Mucosa of stomach (tissue), 1 donor: ENCODE measurements at regions not wholly inside any gene's neighbourhood (a gene's known extent, or its start where the extent isn't known, plus 50 kb on each side); places are given as distances from the start of the nearest gene placed in this dataset.

ENCODE experiments used
- H3K27me3 ChIP-seq: one replicate; pipeline ENCODE4 v1.7.0; 2013; ENCODE audit warnings: mild to moderate bottlenecking, low read length; ENCODE audit not compliant: control insufficient read depth, insufficient read depth
- H3K36me3 ChIP-seq: one replicate; pipeline ENCODE4 v1.7.0; 2013; ENCODE audit warnings: low read length; ENCODE audit not compliant: control insufficient read depth, insufficient read depth
- H3K4me1 ChIP-seq: one replicate; pipeline ENCODE4 v1.7.0; 2013; ENCODE audit warnings: mild to moderate bottlenecking, low read length; ENCODE audit not compliant: control insufficient read depth, insufficient read depth
- H3K4me3 ChIP-seq: one replicate; pipeline ENCODE4 v1.7.0; 2013; ENCODE audit warnings: low read length
- H3K9ac ChIP-seq: one replicate; pipeline ENCODE4 v1.7.0; 2013; ENCODE audit warnings: mild to moderate bottlenecking, low read length, moderate library complexity
- H3K9me3 ChIP-seq: one replicate; pipeline ENCODE4 v1.7.0; 2013; ENCODE audit warnings: mild to moderate bottlenecking, low read length, moderate library complexity; ENCODE audit not compliant: control insufficient read depth
- donor health status: Pancreatic carcinoma.

- no peaks in the 10 kb centered on the region for H3K27me3 ChIP-seq
- no peak overlapping the region for H3K9ac ChIP-seq
- H3K9me3 ChIP-seq, result no peaks in the 10 kb centered on the region
- H3K4me1 ChIP-seq, result no peaks in the 10 kb centered on the region
- no peak overlapping the region for H3K4me3 ChIP-seq
- H3K36me3 ChIP-seq, result no peaks in the 10 kb centered on the region
Measured at GRCh38 chr18:39399662-39400061, 1834.1 kb upstream of the CELF4 start.

GRCh38 chr18:39396168-39396567 is 1830.6 kb upstream of the CELF4 start:
- no peaks in the 10 kb centered on the region for H3K27me3 ChIP-seq
- H3K4me3 ChIP-seq, result no peak overlapping the region
- no peaks in the 10 kb centered on the region for H3K4me1 ChIP-seq
- no peaks in the 10 kb centered on the region for H3K36me3 ChIP-seq
- no peak overlapping the region for H3K9ac ChIP-seq
- H3K9me3 ChIP-seq, result no peaks in the 10 kb centered on the region

GRCh38 chr18:39389800-39390379 is 1824.3 kb upstream of the CELF4 start:
- Histone ChIP-seq H3K27me3 (no peaks in the 10 kb centered on the region), H3K4me3 (no peak overlapping the region), H3K36me3 (no peaks in the 10 kb centered on the region), H3K4me1 (no peaks in the 10 kb centered on the region), H3K9me3 (no peaks in the 10 kb centered on the region), H3K9ac (no peak overlapping the region)

GRCh38 chr18:39380866-39381265 is 1815.3 kb upstream of the CELF4 start:
- no peak overlapping the region for H3K9ac ChIP-seq
- no peaks in the 10 kb centered on the region for H3K36me3 ChIP-seq
- no peaks in the 10 kb centered on the region for H3K9me3 ChIP-seq
- H3K4me3 ChIP-seq, result no peak overlapping the region
- peaks cover 2% of the 10 kb centered on the region for H3K27me3 ChIP-seq
- no peaks in the 10 kb centered on the region for H3K4me1 ChIP-seq

GRCh38 chr18:39380186-39380725 is 1814.7 kb upstream of the CELF4 start:
- H3K9ac ChIP-seq, result no peak overlapping the region
- no peaks in the 10 kb centered on the region for H3K9me3 ChIP-seq
- H3K4me1 ChIP-seq, result no peaks in the 10 kb centered on the region
- no peaks in the 10 kb centered on the region for H3K36me3 ChIP-seq
- peaks cover 2% of the 10 kb centered on the region for H3K27me3 ChIP-seq
- no peak overlapping the region for H3K4me3 ChIP-seq

- no peaks in the 10 kb centered on the region for H3K36me3 ChIP-seq
- no peaks in the 10 kb centered on the region for H3K27me3 ChIP-seq
- no peak overlapping the region for H3K9ac ChIP-seq
- H3K9me3 ChIP-seq, result no peaks in the 10 kb centered on the region
- no peak overlapping the region for H3K4me3 ChIP-seq
- no peaks in the 10 kb centered on the region for H3K4me1 ChIP-seq
Measured at GRCh38 chr18:39375066-39375465, 1809.5 kb upstream of the CELF4 start.

GRCh38 chr18:39371996-39372395 is 1806.4 kb upstream of the CELF4 start:
- Histone ChIP-seq H3K4me3 (no peak overlapping the region), H3K36me3 (no peaks in the 10 kb centered on the region), H3K9ac (no peak overlapping the region), H3K4me1 (no peaks in the 10 kb centered on the region), H3K27me3 (no peaks in the 10 kb centered on the region), H3K9me3 (no peaks in the 10 kb centered on the region)

GRCh38 chr18:39366656-39367055 is 1801.1 kb upstream of the CELF4 start:
- Histone ChIP-seq H3K4me1 (no peaks in the 10 kb centered on the region), H3K36me3 (no peaks in the 10 kb centered on the region), H3K27me3 (no peaks in the 10 kb centered on the region), H3K4me3 (no peak overlapping the region), H3K9me3 (no peaks in the 10 kb centered on the region), H3K9ac (no peak overlapping the region)

GRCh38 chr18:39365836-39366485 is 1800.4 kb upstream of the CELF4 start:
- Histone ChIP-seq H3K4me1 (no peaks in the 10 kb centered on the region), H3K9ac (no peak overlapping the region), H3K36me3 (no peaks in the 10 kb centered on the region), H3K4me3 (no peak overlapping the region), H3K9me3 (no peaks in the 10 kb centered on the region), H3K27me3 (no peaks in the 10 kb centered on the region)

- H3K9ac ChIP-seq, result no peak overlapping the region
- no peaks in the 10 kb centered on the region for H3K36me3 ChIP-seq
- no peaks in the 10 kb centered on the region for H3K9me3 ChIP-seq
Measured at GRCh38 chr18:39360072-39360471, 1794.5 kb upstream of the CELF4 start.

GRCh38 chr18:39359636-39360035 is 1794.0 kb upstream of the CELF4 start:
- Histone ChIP-seq H3K4me1 (no peaks in the 10 kb centered on the region), H3K36me3 (no peaks in the 10 kb centered on the region), H3K9me3 (no peaks in the 10 kb centered on the region), H3K27me3 (no peaks in the 10 kb centered on the region), H3K4me3 (no peak overlapping the region), H3K9ac (no peak overlapping the region)

More at GRCh38 chr18:39360072-39360471, 1794.5 kb upstream of the CELF4 start:
- Histone ChIP-seq H3K4me1 (no peaks in the 10 kb centered on the region), H3K4me3 (no peak overlapping the region), H3K27me3 (no peaks in the 10 kb centered on the region)

GRCh38 chr18:39350945-39351344 is 1785.3 kb upstream of the CELF4 start:
- H3K4me1 ChIP-seq, result no peaks in the 10 kb centered on the region
- no peak overlapping the region for H3K9ac ChIP-seq
- no peak overlapping the region for H3K4me3 ChIP-seq
- H3K9me3 ChIP-seq, result no peaks in the 10 kb centered on the region
- H3K36me3 ChIP-seq, result no peaks in the 10 kb centered on the region
- no peaks in the 10 kb centered on the region for H3K27me3 ChIP-seq
